ENCODE measurements at regions not wholly inside any gene's neighbourhood (a gene's known extent, or its start where the extent isn't known, plus 50 kb on each side); places are given as distances from the start of the nearest gene placed in this dataset.

- TF ChIP-seq CTCF (conservative IDR thresholded peaks at IDR 0.05; ENCODE audit: low read length), result no peak
- no peak for TF ChIP-seq EZH2phosphoT487 (IDR thresholded peaks at IDR 0.05; ENCODE audit: borderline replicate concordance, low read depth, low read length)
Observed at GRCh38 chr6:105645958-105646357, 243.1 kb upstream of the PREP start.

Measured in OCI-LY7 (cell line).